C4-2B (cell line): ENCODE measurements at regions not wholly inside any gene's neighbourhood (a gene's known extent, or its start where the extent isn't known, plus 50 kb on each side); places are given as distances from the start of the nearest gene placed in this dataset.
A peak's percentile ranks its signal among the peaks of the same experiment; 100 is the strongest.

Source experiments
- H3K27ac ChIP-seq: fragments of 450-650 bp; 2 replicates; pipeline ENCODE4 v1.5.1; 2017
- CTCF ChIP-seq: fragments of 450-650 bp; conservative IDR thresholded peaks from 2 replicates; pipeline ENCODE4 v1.5.1; 2017; ENCODE audit warnings: mild to moderate bottlenecking
- ZFX ChIP-seq: fragments of 450-650 bp; IDR thresholded peaks from 2 replicates; pipeline ENCODE4 v1.6.1; 2017

DNA sequence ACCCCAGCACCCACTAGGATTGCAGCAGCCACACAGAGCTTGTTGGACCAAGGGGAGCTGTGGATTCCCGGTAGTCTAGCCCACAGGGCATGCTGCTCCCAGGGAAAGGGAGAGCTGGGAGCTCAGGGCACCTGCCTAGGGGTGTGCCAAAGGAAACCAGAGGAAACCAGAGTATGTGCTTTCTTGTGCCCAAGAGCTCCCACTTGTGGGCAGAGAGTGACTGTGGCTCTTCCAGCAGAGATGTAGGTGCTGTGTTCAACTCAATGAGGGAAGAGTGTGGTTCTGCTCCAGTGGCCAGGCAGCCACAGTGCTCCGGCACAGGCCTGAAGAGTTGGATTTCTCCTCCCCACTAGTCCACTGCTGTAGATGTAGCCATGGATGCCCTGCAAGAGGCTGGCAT lies 1050.0 kb upstream of the INTU start:
- TF ChIP-seq ZFX = no peak
- no peak; the same call in 1 of the 2 replicates for TF ChIP-seq CTCF

DNA sequence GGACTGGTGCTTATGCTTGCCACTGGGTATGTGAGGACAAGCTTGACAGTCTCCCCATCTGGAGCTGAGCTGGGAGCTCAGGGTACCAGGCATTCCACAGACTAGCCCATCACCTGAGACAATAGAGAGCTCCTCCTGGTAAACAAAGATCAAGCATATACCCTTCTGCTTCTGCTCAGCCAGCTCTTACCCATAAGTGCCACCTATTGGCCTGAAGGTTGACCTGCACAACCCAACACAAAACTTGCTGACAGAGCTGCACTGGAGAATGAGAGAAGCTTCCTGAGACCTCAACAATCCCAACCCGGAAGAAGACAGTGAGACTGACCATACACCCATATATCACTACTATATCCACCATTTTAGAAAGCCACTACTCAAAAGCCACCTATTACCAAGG lies 1049.2 kb upstream of the INTU start:
- no peak overlapping the region for H3K27ac ChIP-seq
- TF ChIP-seq ZFX (no peak), CTCF (peak; percentile 39)

More for the DNA sequence above, 1050.0 kb upstream of the INTU start:
- H3K27ac ChIP-seq = no peak overlapping the region

GRCh38 chr4:126591583-126591982 lies 1041.2 kb upstream of the INTU start:
- TF ChIP-seq ZFX (no peak), CTCF (no peak)
- H3K27ac ChIP-seq = no peak overlapping the region

DNA sequence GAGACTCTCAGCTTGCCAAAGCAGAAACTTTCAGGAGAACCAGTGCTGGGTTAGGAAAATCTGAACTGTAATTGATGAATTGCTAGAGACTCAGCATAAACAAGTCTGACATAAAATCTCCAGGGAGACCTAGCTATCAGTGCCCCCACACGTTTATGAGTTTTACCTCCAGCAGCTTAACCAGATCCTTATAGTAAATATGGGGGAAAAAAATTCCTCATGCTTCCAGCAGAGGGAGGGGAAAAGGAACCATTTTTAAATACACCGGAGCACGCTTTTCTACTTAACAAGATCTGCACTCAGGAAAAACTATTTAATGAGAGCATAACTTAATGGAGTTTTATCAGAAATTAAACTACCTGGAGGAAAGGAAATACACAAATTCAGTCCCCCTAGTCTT lies 1040.7 kb upstream of the INTU start:
- TF ChIP-seq ZFX = no peak
- peak; percentile 66 for TF ChIP-seq CTCF
- H3K27ac ChIP-seq = no peak overlapping the region

DNA sequence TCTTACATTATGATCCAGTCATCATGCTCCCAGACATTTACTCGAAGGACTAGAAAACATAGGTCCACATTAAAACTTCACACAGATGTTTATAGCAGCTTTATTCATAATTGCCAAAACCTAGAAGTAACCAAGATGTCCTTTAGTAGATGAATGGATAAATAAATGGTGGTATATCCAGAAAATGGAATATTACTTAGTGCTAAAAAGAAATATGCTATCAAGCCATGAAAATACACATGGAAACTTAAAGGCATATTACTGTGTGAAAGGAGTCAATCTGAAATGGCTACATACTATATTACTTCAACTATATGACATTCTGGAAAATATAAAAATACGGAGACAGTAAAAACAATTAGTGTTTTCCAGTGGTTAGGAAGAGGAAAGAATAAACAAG lies 1039.1 kb upstream of the INTU start:
- no peak overlapping the region for H3K27ac ChIP-seq
- TF ChIP-seq ZFX (no peak), CTCF (no peak)

DNA sequence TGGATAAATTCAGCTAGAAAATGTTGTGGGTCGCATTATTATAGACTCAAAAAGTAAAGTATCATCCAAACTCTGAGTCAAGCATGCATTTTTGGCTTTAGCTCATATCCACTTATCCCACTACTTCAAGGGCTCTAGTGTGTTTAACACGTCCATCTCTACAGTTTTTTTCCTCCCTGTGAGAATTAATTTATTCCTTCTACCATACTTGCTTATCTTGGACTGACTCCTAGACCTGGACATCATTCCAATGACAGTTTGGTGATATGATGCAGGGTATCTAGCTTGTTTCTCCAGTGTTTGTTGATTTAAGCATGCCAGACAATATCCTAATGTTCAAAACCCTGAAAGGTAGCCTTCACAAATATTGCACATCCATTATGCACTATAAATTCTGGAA lies 1037.1 kb upstream of the INTU start:
- TF ChIP-seq ZFX (no peak), CTCF (no peak)
- no peak overlapping the region for H3K27ac ChIP-seq

GRCh38 chr4:126599746-126600145 lies 1033.0 kb upstream of the INTU start:
- no peak overlapping the region for H3K27ac ChIP-seq
- TF ChIP-seq CTCF (no peak), ZFX (no peak)
